HPDE6-E6E7 (cell line): ENCODE measurements at regions not wholly inside any gene's neighbourhood (a gene's known extent, or its start where the extent isn't known, plus 50 kb on each side); places are given as distances from the start of the nearest gene placed in this dataset.
A peak's percentile ranks its signal among the peaks of the same experiment; 100 is the strongest.

Experiments used
- DNase-seq: peaks from one replicate; pipeline ENCODE4 v3.0.0; 2011; ENCODE audit warnings: missing footprints; ENCODE audit errors: extremely low spot score

DNA sequence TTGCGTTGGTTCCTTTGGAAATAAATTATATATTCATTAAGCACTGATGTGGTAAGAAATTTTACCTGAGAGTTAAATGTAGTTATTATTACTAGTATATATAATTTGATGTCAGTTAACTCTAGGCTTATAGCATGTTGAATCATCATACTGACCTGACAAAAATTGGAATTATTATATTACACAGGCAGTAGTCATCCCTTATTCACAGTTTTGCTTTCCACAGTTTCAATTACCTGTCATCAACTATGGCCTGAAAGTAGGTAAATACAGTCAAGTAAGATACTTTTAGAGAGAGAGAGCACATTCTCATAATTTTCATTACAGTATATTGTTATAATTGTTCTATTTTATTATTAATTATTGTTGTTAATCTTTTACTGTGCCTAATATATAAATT is 1074.7 kb downstream of the CDH11 start:
- no peak for DNase-seq

DNA sequence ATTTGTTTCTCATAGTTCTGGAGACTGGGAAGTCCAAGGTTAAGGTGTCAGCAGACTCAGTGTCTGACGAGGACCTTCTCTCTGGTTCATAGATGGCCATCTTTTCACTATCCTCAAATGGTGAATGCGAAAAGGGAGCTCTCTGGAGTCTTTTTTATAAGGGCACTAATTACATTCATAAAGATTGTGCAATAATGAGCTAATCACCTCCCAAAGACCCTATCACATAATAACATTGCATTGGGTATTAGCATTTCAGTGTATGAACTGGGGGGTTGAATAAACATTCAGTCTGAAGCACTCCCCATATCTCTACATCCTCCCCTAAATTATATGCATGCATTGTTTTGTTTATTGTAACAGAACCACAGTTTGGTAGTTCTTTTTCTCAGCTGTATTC is 1086.5 kb downstream of the CDH11 start:
- no peak for DNase-seq

DNA sequence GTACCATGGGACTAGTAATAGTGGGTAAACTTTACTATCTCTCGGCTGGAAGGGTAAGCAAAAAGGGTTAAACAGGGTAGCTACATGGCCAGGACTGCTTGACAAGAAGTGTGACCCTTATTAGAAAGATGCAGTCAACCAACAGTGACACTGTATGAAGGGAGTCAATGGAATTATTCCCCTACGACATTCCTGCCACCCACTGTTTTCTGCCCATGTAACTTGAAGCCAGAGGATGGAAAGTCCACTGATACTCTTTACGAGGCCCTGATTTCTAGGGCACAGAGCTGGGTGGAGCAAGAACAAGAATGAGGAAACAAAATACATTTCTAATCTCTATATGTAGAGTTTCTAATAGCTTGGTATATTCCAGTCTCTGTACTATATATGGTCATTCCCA is 1102.5 kb downstream of the CDH11 start:
- DNase-seq = no peak

GRCh38 chr16:64017796-64018195 is 1104.1 kb downstream of the CDH11 start:
- DNase-seq = no peak

DNA sequence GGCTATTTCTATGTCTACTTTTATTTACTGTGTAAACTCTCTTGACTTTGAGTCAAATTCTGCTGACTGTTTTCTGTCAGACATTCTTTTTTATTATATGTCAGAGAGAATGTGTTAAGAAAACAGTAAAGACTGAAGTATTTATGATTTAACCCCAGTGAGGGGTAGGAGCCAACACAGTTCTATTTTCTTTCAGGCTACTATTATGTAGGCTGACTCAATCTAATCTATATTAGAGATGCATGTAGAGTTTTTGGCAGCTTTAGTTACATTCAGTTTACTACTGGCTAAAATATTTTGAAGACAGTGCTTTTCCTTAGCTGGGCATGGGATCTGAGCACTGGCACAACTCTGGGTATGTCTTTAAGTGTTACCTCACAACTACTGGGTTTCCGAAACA is 1108.0 kb downstream of the CDH11 start:
- DNase-seq = no peak

DNA sequence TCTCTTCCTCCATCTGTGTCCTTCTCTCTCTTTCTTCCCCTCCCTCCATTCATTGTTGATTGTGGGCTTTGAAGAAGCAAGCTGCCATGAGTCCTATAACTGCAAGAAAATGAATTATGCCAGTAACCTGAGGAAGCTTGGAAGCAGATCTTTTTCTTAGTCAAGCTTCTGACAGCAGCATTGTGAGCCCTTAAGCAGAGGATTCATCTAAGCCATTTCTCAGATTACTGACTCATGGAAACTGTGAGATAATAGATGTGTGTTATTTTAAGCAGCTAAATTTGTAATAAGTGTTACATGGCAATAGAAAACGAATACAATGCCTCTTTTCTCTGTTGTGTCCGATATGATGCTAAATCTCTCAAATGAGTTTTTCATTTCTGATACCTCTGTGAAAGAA is 1109.7 kb downstream of the CDH11 start:
- DNase-seq = no peak

- no peak for DNase-seq
These were observed 1110.2 kb downstream of the CDH11 start for GRCh38 chr16:64011650-64012049.

DNA sequence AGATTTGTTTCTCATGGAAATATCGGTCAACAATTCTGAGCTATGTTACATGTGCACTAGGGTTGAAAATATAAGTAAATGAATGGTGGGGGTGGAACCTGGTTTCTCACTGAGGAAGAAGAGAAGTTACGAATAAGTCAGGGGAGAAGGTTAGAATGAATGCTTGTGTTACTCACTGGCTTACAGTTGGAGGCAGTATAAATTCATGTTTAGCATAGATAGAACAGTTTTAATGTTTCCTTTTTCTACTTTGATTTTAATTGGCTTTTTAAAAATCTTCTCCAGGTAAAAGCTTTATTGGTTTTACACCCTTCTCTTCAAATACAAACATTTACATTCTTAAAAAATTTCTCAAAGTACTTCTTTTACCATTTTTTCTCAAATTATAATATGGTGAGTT is 1113.7 kb downstream of the CDH11 start:
- no peak for DNase-seq

- DNase-seq = no peak
These were observed 1117.7 kb downstream of the CDH11 start for GRCh38 chr16:64004116-64004515.

GRCh38 chr16:63995025-63995424 is 1126.8 kb downstream of the CDH11 start:
- DNase-seq = no peak

DNA sequence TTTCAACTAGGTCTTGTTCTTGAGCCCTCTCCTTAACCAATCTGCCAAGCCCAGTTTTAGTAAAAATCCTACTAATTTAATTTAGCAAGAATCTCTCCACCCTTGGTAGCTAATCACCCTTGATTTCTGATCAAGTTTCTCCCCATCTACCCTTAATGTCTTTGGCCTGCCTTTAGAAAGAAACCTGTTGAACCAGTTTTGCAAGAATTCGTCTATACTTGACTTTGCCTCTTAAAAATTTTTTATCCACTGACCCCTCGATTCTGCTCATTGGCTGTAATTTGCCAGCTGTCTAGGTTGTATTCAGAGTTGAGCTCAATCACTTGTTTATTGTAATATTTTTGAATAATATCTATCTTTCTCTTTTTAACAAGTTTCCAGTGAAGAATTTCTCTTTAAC is 1138.5 kb downstream of the CDH11 start:
- DNase-seq = peak; percentile 4

DNA sequence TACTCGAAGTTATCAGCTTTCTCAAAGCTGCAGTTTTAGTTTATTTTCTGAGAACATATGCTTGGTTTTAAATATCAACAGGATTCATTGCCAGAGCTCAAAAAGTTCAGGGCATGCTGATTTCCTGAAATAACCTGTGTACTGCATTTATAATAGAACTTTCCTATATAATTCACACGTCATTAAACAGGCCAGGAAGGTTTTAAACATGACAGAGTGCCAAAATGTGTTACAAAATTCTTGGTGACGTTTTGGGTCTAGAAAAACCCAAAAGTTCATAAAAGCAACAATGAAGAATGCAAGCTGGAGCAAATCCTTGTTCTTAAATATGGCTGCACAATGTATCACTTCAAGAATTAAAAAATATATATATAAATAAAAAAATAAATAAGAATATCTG is 1139.1 kb downstream of the CDH11 start:
- no peak for DNase-seq

GRCh38 chr16:63982110-63982509 is 1139.8 kb downstream of the CDH11 start:
- no peak for DNase-seq

DNA sequence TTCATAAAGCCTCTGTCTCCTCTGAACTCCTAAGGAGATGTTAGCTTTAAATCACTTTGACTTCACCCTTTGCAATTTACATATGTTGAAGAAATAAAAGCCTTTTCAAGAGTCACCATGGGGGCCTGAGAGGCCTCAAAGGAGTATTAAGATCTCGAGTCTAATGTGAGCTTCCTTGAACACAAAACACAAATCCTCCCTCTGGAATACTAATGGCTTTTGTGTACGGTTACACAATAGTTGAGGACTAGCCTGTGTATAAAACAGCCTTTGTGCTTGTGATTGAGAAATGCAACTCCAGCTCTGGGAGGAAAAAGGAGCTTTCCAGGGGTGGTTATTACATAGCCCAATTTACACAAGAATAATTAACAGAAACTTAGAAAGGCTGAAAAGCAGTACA is 1140.2 kb downstream of the CDH11 start:
- DNase-seq = no peak

DNA sequence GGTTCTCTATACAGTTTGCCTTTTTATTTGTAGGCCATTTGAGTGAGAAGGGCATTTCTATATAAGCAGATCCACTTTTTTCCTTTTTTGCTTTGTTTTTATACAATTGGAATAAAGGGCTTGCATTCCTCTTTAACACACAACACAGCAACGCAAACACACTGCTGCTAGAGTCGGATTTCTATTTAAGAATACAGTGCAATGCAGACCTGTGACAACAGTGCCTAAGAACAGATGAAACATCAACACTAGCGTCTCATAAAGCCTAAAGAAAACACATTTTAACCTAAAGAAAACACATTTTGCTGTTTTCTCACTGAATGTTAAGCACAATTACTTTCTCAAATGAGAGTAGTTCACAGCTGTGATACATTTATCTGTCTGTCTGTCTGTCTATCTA is 1141.1 kb downstream of the CDH11 start:
- DNase-seq = no peak

DNA sequence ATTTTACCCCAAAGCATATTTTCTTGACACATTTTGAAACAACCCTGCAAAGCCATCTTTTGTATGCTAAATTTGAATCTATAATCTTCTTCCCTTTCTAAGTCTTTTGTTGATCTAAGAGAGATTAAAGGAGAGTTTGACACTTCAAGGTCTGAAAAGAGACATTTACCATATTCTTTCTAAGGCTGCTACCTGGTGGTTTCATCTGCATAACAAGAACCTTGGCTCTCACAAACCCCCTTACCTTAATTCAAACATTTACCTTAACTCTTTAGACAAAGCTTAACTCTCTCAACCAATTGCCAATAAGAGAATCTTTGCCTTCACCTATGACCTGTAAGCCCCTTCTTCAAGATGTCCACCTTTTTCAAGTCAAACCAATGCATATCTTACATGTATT is 1143.6 kb downstream of the CDH11 start:
- no peak for DNase-seq

DNA sequence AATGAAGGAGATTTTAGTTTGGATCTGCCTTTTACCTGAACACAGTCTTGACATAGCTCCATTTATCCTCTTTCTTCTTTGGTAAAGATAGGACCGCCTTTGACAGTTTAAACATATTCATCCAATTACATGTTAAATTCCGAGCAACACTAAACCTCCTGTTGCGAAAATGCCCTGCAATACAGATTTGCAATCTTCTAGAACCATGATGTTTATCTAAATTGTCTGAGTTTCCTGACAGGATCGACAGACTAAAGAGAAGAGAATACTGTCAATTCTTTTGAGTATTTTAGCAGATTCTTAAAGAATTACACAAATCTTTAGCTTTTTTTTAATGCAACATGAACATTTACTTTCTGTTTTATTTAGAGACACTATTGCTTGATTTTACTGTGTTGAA is 1145.5 kb downstream of the CDH11 start:
- no peak for DNase-seq

GRCh38 chr16:63975669-63976068 is 1146.2 kb downstream of the CDH11 start:
- no peak for DNase-seq

GRCh38 chr16:63967966-63968365 is 1153.9 kb downstream of the CDH11 start:
- no peak for DNase-seq

DNA sequence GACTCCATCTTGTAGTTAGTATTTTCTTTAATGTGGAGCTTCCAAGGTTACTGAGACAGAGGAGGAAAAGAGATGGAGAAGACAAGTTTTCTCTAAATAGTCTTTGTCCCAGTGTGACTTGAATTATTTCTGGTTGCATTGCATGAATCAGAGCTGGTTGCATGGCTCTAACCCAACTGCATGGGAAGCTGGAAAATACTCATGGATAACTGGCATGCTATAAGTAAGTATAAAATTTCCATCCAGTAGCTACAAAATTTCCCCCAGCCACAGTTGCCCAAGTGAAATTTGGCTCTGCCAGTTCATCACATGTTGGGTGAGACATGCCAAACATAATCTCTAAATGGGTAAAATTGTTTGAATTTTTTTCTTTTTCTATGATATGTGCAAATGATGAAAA is 1161.5 kb downstream of the CDH11 start:
- DNase-seq = no peak

DNA sequence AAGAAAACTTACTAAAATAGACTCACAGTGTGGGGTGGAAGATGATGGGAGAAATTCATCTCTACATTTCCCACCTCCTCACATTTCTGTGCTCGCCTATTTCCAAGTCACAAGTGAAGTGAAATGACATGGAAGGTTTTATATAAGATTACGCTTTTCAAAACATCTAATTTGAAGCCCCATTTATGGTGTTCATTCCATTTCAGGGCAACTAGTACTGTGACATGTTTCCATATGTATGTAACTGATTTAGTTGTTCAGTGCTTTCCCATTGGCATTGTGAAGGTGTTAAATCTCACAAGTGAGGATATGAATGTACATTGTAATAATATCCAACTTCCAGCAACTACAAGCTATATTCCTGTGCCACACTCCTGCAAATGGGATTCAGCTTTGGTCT is 1174.8 kb downstream of the CDH11 start:
- no peak for DNase-seq

DNA sequence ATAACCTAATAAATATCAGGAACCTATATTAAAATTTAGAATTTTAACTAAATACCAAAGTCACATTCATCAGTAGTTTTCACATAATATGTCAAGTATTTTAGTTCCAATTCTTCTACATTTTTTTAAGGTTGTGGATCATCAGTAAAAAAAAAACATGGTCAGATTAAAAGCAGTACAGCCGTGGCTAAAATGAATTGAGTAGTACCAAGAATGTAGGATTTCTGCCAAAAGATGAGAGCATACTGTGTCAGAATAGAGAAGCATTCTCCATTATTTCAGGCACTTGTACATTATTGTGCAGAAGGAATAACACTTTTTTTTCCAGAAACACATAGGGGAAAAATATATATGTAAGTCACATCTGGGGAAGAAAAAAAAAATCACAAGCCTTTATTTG is 1176.1 kb downstream of the CDH11 start:
- DNase-seq = no peak

GRCh38 chr16:63943566-63943965 is 1178.3 kb downstream of the CDH11 start:
- no peak for DNase-seq

- DNase-seq = no peak
These were observed 1183.2 kb downstream of the CDH11 start for GRCh38 chr16:63938661-63939060.

DNA sequence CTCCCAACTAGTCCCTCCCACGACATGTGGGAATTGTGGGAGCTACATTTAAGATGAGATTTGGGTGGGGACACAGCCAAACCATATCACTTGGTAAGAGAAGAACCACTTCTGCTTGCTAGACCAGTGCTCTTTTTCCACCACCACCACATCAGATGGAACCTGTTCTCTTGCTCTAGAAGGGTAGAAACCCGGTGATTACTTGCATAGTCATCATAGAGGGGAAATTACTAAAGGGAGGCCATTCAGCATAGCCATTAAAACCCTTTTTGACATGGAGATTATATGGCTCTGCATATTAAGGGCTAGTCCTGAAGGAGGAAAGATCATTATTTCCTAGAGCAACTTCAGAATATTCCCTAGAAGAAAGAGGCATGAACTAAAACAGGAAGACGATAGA is 1188.0 kb downstream of the CDH11 start:
- DNase-seq = no peak
